Body of pancreas (tissue), 4 donors: ENCODE measurements at regions not wholly inside any gene's neighbourhood (a gene's known extent, or its start where the extent isn't known, plus 50 kb on each side); places are given as distances from the start of the nearest gene placed in this dataset.

ENCODE experiments used
- POLR2A ChIP-seq, 3 donors: fragments of 450-650 bp; IDR thresholded peaks; one replicate each; pipeline ENCODE4 v1.6.1; 2016; ENCODE audit warnings: antibody characterized with exemption in 3 of 3, mild to moderate bottlenecking in 2 of 3
- TF ChIP-seq, protein P1 (sequence below), 7 experiments: fragments of 450-650 bp in 4 of 7; fragments of 200-600 bp in 3 of 7; sonication (generic) in 3 of 7; IDR thresholded peaks; one replicate each; pipeline ENCODE4 v1.5.1; 2016 to 2019; ENCODE audit warnings: antibody characterized with exemption in 7 of 7

DNA sequence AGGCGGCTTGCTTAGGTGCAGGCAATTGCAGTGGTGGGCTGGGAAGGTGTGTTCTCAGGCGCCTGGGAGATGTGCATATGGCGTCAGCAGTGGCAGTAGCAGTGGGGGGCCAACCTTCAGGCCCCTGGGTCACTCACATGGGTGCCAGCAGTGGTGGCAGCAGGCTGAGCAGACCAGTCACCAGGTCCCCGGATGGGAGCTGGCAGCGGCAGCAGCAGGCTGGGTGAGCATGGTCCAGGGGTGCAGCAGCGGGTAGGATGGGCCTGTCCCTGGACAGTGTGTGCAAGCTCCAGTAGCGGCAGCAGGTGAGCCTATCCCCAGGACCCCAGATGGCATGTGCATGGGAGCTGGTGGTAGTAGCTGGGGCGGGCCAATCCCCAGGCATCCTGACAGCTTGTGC, 108.5 kb upstream of the TMEM260 start:
- TF ChIP-seq, protein P1, sequence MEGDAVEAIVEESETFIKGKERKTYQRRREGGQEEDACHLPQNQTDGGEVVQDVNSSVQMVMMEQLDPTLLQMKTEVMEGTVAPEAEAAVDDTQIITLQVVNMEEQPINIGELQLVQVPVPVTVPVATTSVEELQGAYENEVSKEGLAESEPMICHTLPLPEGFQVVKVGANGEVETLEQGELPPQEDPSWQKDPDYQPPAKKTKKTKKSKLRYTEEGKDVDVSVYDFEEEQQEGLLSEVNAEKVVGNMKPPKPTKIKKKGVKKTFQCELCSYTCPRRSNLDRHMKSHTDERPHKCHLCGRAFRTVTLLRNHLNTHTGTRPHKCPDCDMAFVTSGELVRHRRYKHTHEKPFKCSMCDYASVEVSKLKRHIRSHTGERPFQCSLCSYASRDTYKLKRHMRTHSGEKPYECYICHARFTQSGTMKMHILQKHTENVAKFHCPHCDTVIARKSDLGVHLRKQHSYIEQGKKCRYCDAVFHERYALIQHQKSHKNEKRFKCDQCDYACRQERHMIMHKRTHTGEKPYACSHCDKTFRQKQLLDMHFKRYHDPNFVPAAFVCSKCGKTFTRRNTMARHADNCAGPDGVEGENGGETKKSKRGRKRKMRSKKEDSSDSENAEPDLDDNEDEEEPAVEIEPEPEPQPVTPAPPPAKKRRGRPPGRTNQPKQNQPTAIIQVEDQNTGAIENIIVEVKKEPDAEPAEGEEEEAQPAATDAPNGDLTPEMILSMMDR (IDR thresholded peaks at IDR 0.05), result no peak
- no peak for TF ChIP-seq POLR2A (IDR thresholded peaks at IDR 0.05)
